MM.1S (cell line): ENCODE measurements at regions not wholly inside any gene's neighbourhood (a gene's known extent, or its start where the extent isn't known, plus 50 kb on each side); places are given as distances from the start of the nearest gene placed in this dataset.

ENCODE experiments used
- DNase-seq: peaks from one replicate; pipeline ENCODE4 v3.0.0-alpha.2; 2015
- H2AFZ ChIP-seq: fragments of 300-600 bp; sonication (generic); 2 replicates; pipeline ENCODE4 v1.6.0; 2016; ENCODE audit warnings: antibody characterized with exemption, low read length
- H3F3A ChIP-seq: fragments of 300-600 bp; sonication (generic); 2 replicates; pipeline ENCODE4 v1.6.1; 2016; ENCODE audit warnings: mild to moderate bottlenecking, antibody characterized with exemption, low read length, moderate library complexity, mixed read lengths; ENCODE audit not compliant: insufficient read depth
- H3K27ac ChIP-seq: fragments of 300-600 bp; sonication (generic); 2 replicates; pipeline ENCODE4 v1.5.1; 2016; ENCODE audit warnings: mild to moderate bottlenecking, low read length
- H3K27me3 ChIP-seq: fragments of 300-600 bp; sonication (generic); replicated peaks from 2 replicates; pipeline ENCODE4 v1.6.0; 2016; ENCODE audit warnings: low read length; ENCODE audit not compliant: insufficient read depth
- H3K36me3 ChIP-seq: fragments of 300-600 bp; sonication (generic); replicated peaks from 2 replicates; pipeline ENCODE4 v1.6.1; 2016; ENCODE audit warnings: mild to moderate bottlenecking, low read length, mixed read lengths; ENCODE audit not compliant: insufficient read depth
- H3K4me1 ChIP-seq: fragments of 300-600 bp; sonication (generic); 2 replicates; pipeline ENCODE4 v1.6.1; 2016; ENCODE audit warnings: low read length, mixed read lengths
- H3K4me2 ChIP-seq: fragments of 300-600 bp; sonication (generic); 2 replicates; pipeline ENCODE4 v1.6.0; 2016; ENCODE audit warnings: low read depth, low read length
- H3K4me3 ChIP-seq: fragments of 300-600 bp; sonication (generic); 2 replicates; pipeline ENCODE4 v1.5.1; 2016; ENCODE audit warnings: low read length, mixed read lengths
- H3K79me2 ChIP-seq: fragments of 300-600 bp; sonication (generic); 2 replicates; pipeline ENCODE4 v1.6.1; 2016; ENCODE audit warnings: mixed run types, low read length, mixed read lengths
- H3K9ac ChIP-seq: fragments of 300-600 bp; sonication (generic); 2 replicates; pipeline ENCODE4 v1.6.1; 2016; ENCODE audit warnings: low read length, mixed read lengths
- H3K9me2 ChIP-seq: fragments of 300-600 bp; sonication (generic); replicated peaks from 2 replicates; pipeline ENCODE4 v1.6.1; 2016; ENCODE audit warnings: mild to moderate bottlenecking, low read length, mixed read lengths; ENCODE audit not compliant: insufficient read depth
- H3K9me3 ChIP-seq: fragments of 300-600 bp; sonication (generic); replicated peaks from 2 replicates; pipeline ENCODE4 v1.6.1; 2016; ENCODE audit warnings: mild to moderate bottlenecking, low read length, mixed read lengths; ENCODE audit not compliant: insufficient read depth
- H4K20me1 ChIP-seq: fragments of 300-600 bp; sonication (generic); 2 replicates; pipeline ENCODE4 v1.6.1; 2016; ENCODE audit warnings: mild to moderate bottlenecking, low read length, moderate library complexity, mixed read lengths; ENCODE audit not compliant: insufficient read depth
- CTCF ChIP-seq: fragments of 300-600 bp; sonication (generic); IDR thresholded peaks from 2 replicates; pipeline ENCODE4 v1.5.1; 2016; ENCODE audit warnings: antibody characterized with exemption, low read length, mixed read lengths
- EZH2 ChIP-seq: fragments of 300-600 bp; sonication (generic); optimal IDR thresholded peaks from 2 replicates; pipeline ENCODE3; 2017; ENCODE audit warnings: low read depth, mild to moderate bottlenecking, antibody characterized with exemption, low read length, mixed read lengths
- EZH2phosphoT487 ChIP-seq: fragments of 300-600 bp; sonication (generic); IDR thresholded peaks from 2 replicates; pipeline ENCODE4 v1.6.1; 2018; ENCODE audit warnings: antibody characterized with exemption, low read length

- H3F3A ChIP-seq, result peaks cover 29% of the 10 kb centered on the region
- H3K79me2 ChIP-seq, result no peaks in the 10 kb centered on the region
- peaks cover 35% of the 10 kb centered on the region for H3K4me1 ChIP-seq
- no peak overlapping the region for H3K4me3 ChIP-seq
- no peak for DNase-seq
- no peak overlapping the region for H3K4me2 ChIP-seq
- H2AFZ ChIP-seq, result 0 out of 2 replicates have a peak overlapping the region, but pooled peaks have one; percentile 17
- no peaks in the 10 kb centered on the region for H3K27me3 ChIP-seq
- no peaks in the 10 kb centered on the region for H4K20me1 ChIP-seq
- no peaks in the 10 kb centered on the region for H3K36me3 ChIP-seq
- H3K27ac ChIP-seq, result no peak overlapping the region
- TF ChIP-seq EZH2phosphoT487, result no peak
- no peak for TF ChIP-seq CTCF
- TF ChIP-seq EZH2, result no peak
- H3K9me3 ChIP-seq, result no peaks in the 10 kb centered on the region
- H3K9ac ChIP-seq, result no peak overlapping the region
- no peaks in the 10 kb centered on the region for H3K9me2 ChIP-seq
Observed at GRCh38 chr2:30338475-30338874, 107.1 kb downstream of the LBH start.

GRCh38 chr2:30339071-30339470, 107.7 kb downstream of the LBH start:
- no peaks in the 10 kb centered on the region for H3K79me2 ChIP-seq
- TF ChIP-seq CTCF, result no peak
- no peak for TF ChIP-seq EZH2phosphoT487
- TF ChIP-seq EZH2, result no peak
- DNase-seq, result no peak
- peaks cover 35% of the 10 kb centered on the region for H3K4me1 ChIP-seq
- H2AFZ ChIP-seq, result no peak overlapping the region
- no peak overlapping the region for H3K4me3 ChIP-seq
- no peaks in the 10 kb centered on the region for H3K36me3 ChIP-seq
- no peaks in the 10 kb centered on the region for H3K27me3 ChIP-seq
- no peaks in the 10 kb centered on the region for H3K9me3 ChIP-seq
- H3K9me2 ChIP-seq, result no peaks in the 10 kb centered on the region
- no peak overlapping the region for H3K9ac ChIP-seq
- H3K27ac ChIP-seq, result no peak overlapping the region
- H3K4me2 ChIP-seq, result no peak overlapping the region
- H4K20me1 ChIP-seq, result no peaks in the 10 kb centered on the region
- peaks cover 29% of the 10 kb centered on the region for H3F3A ChIP-seq

- no peak overlapping the region for H3K27ac ChIP-seq
- no peaks in the 10 kb centered on the region for H3K27me3 ChIP-seq
- H3K36me3 ChIP-seq, result no peaks in the 10 kb centered on the region
- no peak overlapping the region for H2AFZ ChIP-seq
- no peaks in the 10 kb centered on the region for H4K20me1 ChIP-seq
- H3K9me2 ChIP-seq, result no peaks in the 10 kb centered on the region
- H3K4me1 ChIP-seq, result peaks cover 12% of the 10 kb centered on the region
- TF ChIP-seq EZH2, result no peak
- no peak for TF ChIP-seq CTCF
- TF ChIP-seq EZH2phosphoT487, result no peak
- no peaks in the 10 kb centered on the region for H3K9me3 ChIP-seq
- H3F3A ChIP-seq, result peaks cover 17% of the 10 kb centered on the region
- no peak for DNase-seq
- H3K9ac ChIP-seq, result no peak overlapping the region
- no peak overlapping the region for H3K4me2 ChIP-seq
- no peaks in the 10 kb centered on the region for H3K79me2 ChIP-seq
- no peak overlapping the region for H3K4me3 ChIP-seq
Observed at GRCh38 chr2:30341500-30342267, 105.4 kb upstream of the LCLAT1 start.
